ENCODE measurements at regions not wholly inside any gene's neighbourhood (a gene's known extent, or its start where the extent isn't known, plus 50 kb on each side); places are given as distances from the start of the nearest gene placed in this dataset.

GRCh38 chr3:64936556-64936955 lies 248.8 kb upstream of the ADAMTS9 start:
- peaks cover 9% of the 10 kb centered on the region for H3K9me3 Mint-ChIP-seq
- H3K4me3 Mint-ChIP-seq: no peak overlapping the region
- no peak for DNase-seq (ENCODE audit: extremely low spot score, unreplicated experiment)

GRCh38 chr3:64935971-64936370 lies 248.2 kb upstream of the ADAMTS9 start:
- no peaks in the 10 kb centered on the region for H3K36me3 Mint-ChIP-seq
- peaks cover 9% of the 10 kb centered on the region for H3K9me3 Mint-ChIP-seq
- TF ChIP-seq CTCF (conservative IDR thresholded peaks at IDR 0.05): no peak
- no peak for DNase-seq (ENCODE audit: extremely low spot score, unreplicated experiment)
- no peak overlapping the region for H3K27ac Mint-ChIP-seq
- no peak overlapping the region for H3K4me3 Mint-ChIP-seq
- peaks cover 2% of the 10 kb centered on the region for H3K27me3 Mint-ChIP-seq
- H3K4me1 Mint-ChIP-seq (ENCODE audit: unreplicated experiment): peaks cover 7% of the 10 kb centered on the region

More at GRCh38 chr3:64936556-64936955, 248.8 kb upstream of the ADAMTS9 start:
- peaks cover 3% of the 10 kb centered on the region for H3K27me3 Mint-ChIP-seq
- no peak overlapping the region for H3K27ac Mint-ChIP-seq
- TF ChIP-seq CTCF (conservative IDR thresholded peaks at IDR 0.05): no peak
- H3K36me3 Mint-ChIP-seq: no peaks in the 10 kb centered on the region
- peaks cover 10% of the 10 kb centered on the region for H3K4me1 Mint-ChIP-seq (ENCODE audit: unreplicated experiment)

GRCh38 chr3:64932666-64933342 lies 245.0 kb upstream of the ADAMTS9 start:
- Mint-ChIP-seq H3K9me3 (peaks cover 11% of the 10 kb centered on the region), H3K4me3 (no peak overlapping the region), H3K27me3 (no peaks in the 10 kb centered on the region), H3K4me1 (ENCODE audit: unreplicated experiment) (no peaks in the 10 kb centered on the region), H3K36me3 (no peaks in the 10 kb centered on the region), H3K27ac (peak overlapping the region; percentile 5)
- DNase-seq (ENCODE audit: extremely low spot score, unreplicated experiment): no peak
- no peak for TF ChIP-seq CTCF (conservative IDR thresholded peaks at IDR 0.05)

GRCh38 chr3:64932016-64932518 lies 244.3 kb upstream of the ADAMTS9 start:
- H3K9me3 Mint-ChIP-seq: peaks cover 11% of the 10 kb centered on the region
- H3K36me3 Mint-ChIP-seq: no peaks in the 10 kb centered on the region
- no peak for DNase-seq (ENCODE audit: extremely low spot score, unreplicated experiment)
- H3K4me3 Mint-ChIP-seq: no peak overlapping the region
- no peak for TF ChIP-seq CTCF (conservative IDR thresholded peaks at IDR 0.05)
- no peaks in the 10 kb centered on the region for H3K27me3 Mint-ChIP-seq
- no peaks in the 10 kb centered on the region for H3K4me1 Mint-ChIP-seq (ENCODE audit: unreplicated experiment)
- no peak overlapping the region for H3K27ac Mint-ChIP-seq

GRCh38 chr3:64930891-64931290 lies 243.1 kb upstream of the ADAMTS9 start:
- no peaks in the 10 kb centered on the region for H3K4me1 Mint-ChIP-seq (ENCODE audit: unreplicated experiment)
- no peaks in the 10 kb centered on the region for H3K36me3 Mint-ChIP-seq
- H3K4me3 Mint-ChIP-seq: no peak overlapping the region
- no peak overlapping the region for H3K27ac Mint-ChIP-seq
- H3K27me3 Mint-ChIP-seq: no peaks in the 10 kb centered on the region
- no peak for TF ChIP-seq CTCF (conservative IDR thresholded peaks at IDR 0.05)
- DNase-seq (ENCODE audit: extremely low spot score, unreplicated experiment): no peak
- H3K9me3 Mint-ChIP-seq: peaks cover 11% of the 10 kb centered on the region
